Adrenal gland (tissue), 9 donors: ENCODE measurements at regions not wholly inside any gene's neighbourhood (a gene's known extent, or its start where the extent isn't known, plus 50 kb on each side); places are given as distances from the start of the nearest gene placed in this dataset.

Source experiments
- DNase-seq, 7 donors: peaks; one replicate each; pipeline ENCODE4 v3.0.0-alpha.2; 2019 to 2020
- H3K27ac ChIP-seq, 5 donors: fragments of 200-600 bp; sonication (generic) in 4 of 5; 1 replicate in 3 of 5; 2 replicates in 2 of 5; pipeline versions ENCODE4 v1.5.1 to v1.8.0; 2016 to 2020; ENCODE audit warnings: mild to moderate bottlenecking in 1 of 5
- H3K27me3 ChIP-seq: fragments of 200-600 bp; 2 replicates; pipeline ENCODE4 v1.8.0; 2021
- H3K36me3 ChIP-seq, 2 donors: fragments of 200-600 bp; replicated peaks in 1 of 2; 1 replicate in 1 of 2; 2 replicates in 1 of 2; pipeline versions ENCODE4 v1.5.1 to v1.8.0; 2018 to 2022
- H3K4me1 ChIP-seq, 2 donors: fragments of 200-600 bp; replicated peaks in 1 of 2; 1 replicate in 1 of 2; 2 replicates in 1 of 2; pipeline versions ENCODE4 v1.5.1 to v1.8.0; 2018 to 2021
- H3K4me3 ChIP-seq, 4 donors: fragments of 200-600 bp; sonication (generic) in 3 of 4; one replicate each; pipeline ENCODE4 v1.5.1; 2016 to 2018
- H3K9me3 ChIP-seq, 3 donors: fragments of 200-600 bp; sonication (generic) in 1 of 3; replicated peaks in 1 of 3; 1 replicate in 2 of 3; 2 replicates in 1 of 3; pipeline versions ENCODE4 v1.5.1 to v1.8.0; 2016 to 2021
- CTCF ChIP-seq, 6 experiments: fragments of 450-650 bp in 4 of 6; fragments of 200-600 bp in 2 of 6; sonication (generic) in 1 of 6; IDR thresholded peaks; 1 replicate in 5 of 6; 2 replicates in 1 of 6; pipeline versions ENCODE4 v1.5.1 to v1.8.0; 2016 to 2021; ENCODE audit warnings: antibody characterized with exemption in 6 of 6, mild to moderate bottlenecking in 2 of 6, moderate library complexity in 1 of 6
- POLR2A ChIP-seq, 2 donors: fragments of 450-650 bp; IDR thresholded peaks; one replicate each; pipeline ENCODE4 v1.6.1; 2017; ENCODE audit warnings: antibody characterized with exemption in 2 of 2, mild to moderate bottlenecking in 2 of 2, moderate library complexity in 1 of 2
- WGBS, 4 donors: extraction: QIAGEN DNeasy Blood & Tissue Kit in 2 of 4; methylation state at CpG; one replicate each; pipeline versions ENCODE4 v1.1.5 to v1.1.7; 2013 to 2017; 5-methylcytosine and 5-hydroxymethylcytosine counted together
- intact Hi-C, 2 donors: fragments of 100-400 bp; cut with DNase I; formaldehyde crosslinking; loops; one replicate each; pipeline versions ENCODE4 v1.14.1 to v1.15.0; 2022 to 2023
- donor health status: healthy with polysubstance abuse.
- donor health status: Bipolar disorder and iron deficiency.
- donor health status: DM: yes; HTN: yes; CAD: no.
- donor health status: DM: no; HTN: no; CAD: no.
- donor health status: DM: no; HTN: no; CAD: no.

GRCh38 chrX:34377645-34378044 lies 245.5 kb upstream of the FAM47A start:
- Histone ChIP-seq H3K27me3 (no peaks in the 10 kb centered on the region), H3K4me3 (no peak overlapping the region), H3K27ac (no peak overlapping the region), H3K36me3 (no peaks in the 10 kb centered on the region), H3K4me1 (no peaks in the 10 kb centered on the region), H3K9me3 (no peaks in the 10 kb centered on the region)
- intact Hi-C loops: no loop called here
- 36 to 48% (median 42%) methylated on average over 1 of the region's 1 CpG; no CpG with 5 or more reads in 1 of the 4 donors for WGBS, 4 donors
- no peak for TF ChIP-seq POLR2A (IDR thresholded peaks at IDR 0.05)
- no peak for TF ChIP-seq CTCF (IDR thresholded peaks at IDR 0.05)
- peak in 3 of 7 donors; percentile 2 to 29 (median 25) for DNase-seq

GRCh38 chrX:34371754-34372153 lies 239.6 kb upstream of the FAM47A start:
- WGBS, 4 donors: 31 to 41% (median 38%) methylated on average over 1 of the region's 1 CpG
- intact Hi-C loops: no loop called here

GRCh38 chrX:34365471-34365870 lies 233.4 kb upstream of the FAM47A start:
- H3K4me3 ChIP-seq: no peak overlapping the region
- H3K27me3 ChIP-seq: no peaks in the 10 kb centered on the region
- no peaks in the 10 kb centered on the region for H3K4me1 ChIP-seq
- no peaks in the 10 kb centered on the region for H3K36me3 ChIP-seq
- intact Hi-C loops: no loop called here
- no peak for TF ChIP-seq POLR2A (IDR thresholded peaks at IDR 0.05)
- peak in 5 of 6 experiments; percentile 14 to 43 (median 35) for TF ChIP-seq CTCF (IDR thresholded peaks at IDR 0.05)
- no peak overlapping the region for H3K27ac ChIP-seq
- WGBS, 4 donors: 28 to 46% (median 37%) methylated on average over 4 of the region's 4 CpGs
- no peaks in the 10 kb centered on the region for H3K9me3 ChIP-seq
- DNase-seq: peak in 1 of 7 donors; percentile 2

More at GRCh38 chrX:34371754-34372153, 239.6 kb upstream of the FAM47A start:
- Histone ChIP-seq H3K36me3 (no peaks in the 10 kb centered on the region), H3K4me3 (no peak overlapping the region), H3K27me3 (no peaks in the 10 kb centered on the region), H3K4me1 (no peaks in the 10 kb centered on the region), H3K27ac (no peak overlapping the region), H3K9me3 (no peaks in the 10 kb centered on the region)
- DNase-seq: no peak
- TF ChIP-seq CTCF (IDR thresholded peaks at IDR 0.05): no peak
- TF ChIP-seq POLR2A (IDR thresholded peaks at IDR 0.05): no peak

GRCh38 chrX:34350561-34351335 lies 218.6 kb upstream of the FAM47A start:
- TF ChIP-seq CTCF (IDR thresholded peaks at IDR 0.05) (no peak), POLR2A (IDR thresholded peaks at IDR 0.05) (no peak)
- H3K4me3 ChIP-seq: no peak overlapping the region
- DNase-seq: no peak
- H3K4me1 ChIP-seq: no peaks in the 10 kb centered on the region
- no peaks in the 10 kb centered on the region for H3K27me3 ChIP-seq
- intact Hi-C loops: no loop called here
- H3K27ac ChIP-seq: no peak overlapping the region
- no peaks in the 10 kb centered on the region for H3K9me3 ChIP-seq
- H3K36me3 ChIP-seq: no peaks in the 10 kb centered on the region
- 59 to 65% (median 59%) methylated on average over 3 of the region's 3 CpGs for WGBS, 4 donors
